HepG2 (cell line): ENCODE measurements at regions not wholly inside any gene's neighbourhood (a gene's known extent, or its start where the extent isn't known, plus 50 kb on each side); places are given as distances from the start of the nearest gene placed in this dataset.

Experiments used
- ATAC-seq: fragments of 200-7000 bp; cut with Tn5 transposase; 3 replicates; pipeline ENCODE4 v1.9.1; 2020; ENCODE audit warnings: mild to moderate bottlenecking, moderate library complexity
- BruUV-seq: library from RNA; stranded (reverse); fragments of 400-500 nt; replicated peaks from 2 replicates; lab custom pipeline; 2021; lab: Mats Ljungman, UMichigan
- CTCF ChIA-PET: fragments of 300-600 bp; formaldehyde crosslinking; extraction: SDS; loops from one replicate; lab custom pipeline; 2021; ENCODE audit warnings: low total read pairs, inconsistent platforms, low intra/inter-chr PET ratio; lab: Yijun Ruan, JAX
- POLR2A ChIA-PET: fragments of 350-600 bp; sonication (Branson Sonifier 250); formaldehyde crosslinking; loops from one replicate; lab custom pipeline; 2020; ENCODE audit warnings: antibody characterized with exemption, inconsistent platforms; lab: Yijun Ruan, JAX
- DNase-seq: peaks from one replicate; pipeline ENCODE4 v3.0.0-alpha.2; 2015; ENCODE audit warnings: low spot score
- FAIRE-seq: peaks from 3 replicates; lab custom pipeline; 2011; peaks lifted over from hg19 to GRCh38; lab: Jason Lieb, UNC
- H2AFZ ChIP-seq: one replicate; pipeline ENCODE4 v1.6.1; 2011; ENCODE audit warnings: low read length, inconsistent platforms
- H3K27ac ChIP-seq: fragments of 300-600 bp; 3 replicates; pipeline ENCODE4 v1.8.0; 2011; ENCODE audit warnings: mixed run types, mild to moderate bottlenecking, mixed read lengths, low read length, inconsistent platforms; ENCODE audit not compliant: insufficient read depth; ENCODE audit errors: extremely low read length
- H3K27me3 ChIP-seq, 2 experiments: fragments of 200-600 bp in 1 of 2; 2 replicates in 1 of 2; 3 replicates in 1 of 2; pipeline versions ENCODE4 v1.6.0 to v1.8.0; 2011; ENCODE audit warnings: low read length in 2 of 2, mild to moderate bottlenecking in 2 of 2, moderate library complexity in 2 of 2, inconsistent platforms in 1 of 2; ENCODE audit not compliant: insufficient read depth in 2 of 2, control insufficient read depth in 1 of 2
- H3K36me3 ChIP-seq, 2 experiments: fragments of 200-600 bp in 1 of 2; replicated peaks in 1 of 2; 2 replicates in 1 of 2; 3 replicates in 1 of 2; pipeline versions ENCODE4 v1.5.1 to v1.8.0; 2011; ENCODE audit warnings: low read length in 2 of 2, inconsistent platforms in 1 of 2; ENCODE audit not compliant: insufficient read depth in 2 of 2, control insufficient read depth in 1 of 2
- H3K4me1 ChIP-seq: 2 replicates; pipeline ENCODE4 v1.5.1; 2012; ENCODE audit warnings: low read length, inconsistent platforms; ENCODE audit not compliant: insufficient read depth
- H3K4me2 ChIP-seq: 2 replicates; pipeline ENCODE4 v1.6.0; 2011; ENCODE audit warnings: low read depth, low read length, inconsistent platforms
- H3K4me3 ChIP-seq, 3 experiments: fragments of 200-600 bp in 1 of 3; sonication (generic), shearing (Covaris generic) in 1 of 3; replicated peaks in 1 of 3; 2 replicates each; pipeline ENCODE4 v1.5.1; 2011 to 2016; ENCODE audit warnings: low read length in 3 of 3, inconsistent platforms in 2 of 3, low read depth in 2 of 3, mild to moderate bottlenecking in 2 of 3, control low read depth in 1 of 3, mixed read lengths in 1 of 3; ENCODE audit not compliant: insufficient read depth in 1 of 3
- H3K79me2 ChIP-seq: one replicate; pipeline ENCODE4 v1.6.1; 2011; ENCODE audit warnings: low read length, inconsistent platforms; ENCODE audit not compliant: insufficient read depth
- H3K9ac ChIP-seq: 2 replicates; pipeline ENCODE4 v1.6.0; 2011; ENCODE audit warnings: mild to moderate bottlenecking, low read depth, low read length, inconsistent platforms; ENCODE audit not compliant: insufficient read depth
- H3K9me3 ChIP-seq: 2 replicates; pipeline ENCODE4 v1.5.1; 2012; ENCODE audit warnings: mild to moderate bottlenecking, low read length
- H4K20me1 ChIP-seq: 2 replicates; pipeline ENCODE4 v1.6.0; 2011; ENCODE audit warnings: inconsistent platforms, mild to moderate bottlenecking, low read length, moderate library complexity; ENCODE audit not compliant: insufficient read depth
- CCDC6 ChIP-seq: sonication (generic); formaldehyde crosslinking; IDR thresholded peaks from 2 replicates; pipeline ENCODE4 v1.8.1; 2022; ENCODE audit warnings: mild to moderate bottlenecking, missing genetic modification reagents, moderate library complexity
- KDM4B ChIP-seq: sonication (generic); formaldehyde crosslinking; IDR thresholded peaks from 2 replicates; pipeline ENCODE4 v1.4.0; 2020; ENCODE audit warnings: missing genetic modification reagents
- MTF1 ChIP-seq: sonication (generic); formaldehyde crosslinking; IDR thresholded peaks from 2 replicates; pipeline ENCODE4 v1.5.0; 2020; ENCODE audit warnings: missing genetic modification reagents
- PHF8 ChIP-seq: sonication (generic); formaldehyde crosslinking; IDR thresholded peaks from 2 replicates; pipeline ENCODE4 v1.5.0; 2020; ENCODE audit warnings: missing genetic modification reagents
- ZFX ChIP-seq: sonication (generic); formaldehyde crosslinking; IDR thresholded peaks from 2 replicates; pipeline ENCODE4 v1.4.0; 2020; ENCODE audit warnings: mild to moderate bottlenecking, low read depth, missing genetic modification reagents, moderate library complexity
- WGBS: methylation state at CpG from one replicate; pipeline ENCODE4 v1.1.6; 2017; ENCODE audit warnings: low lambda C conversion rate; 5-methylcytosine and 5-hydroxymethylcytosine counted together
- in situ Hi-C: cut with HindIII; loops from 2 replicates; pipeline ENCODE4 v1.10.0; 2017; ENCODE audit warnings: low pct_unique_long_range_greater_than_20kb; ENCODE audit not compliant: extremely low pct_ligation_motif_present
- intact Hi-C: fragments of 100-400 bp; cut with micrococcal nuclease; formaldehyde crosslinking; loops from one replicate; pipeline ENCODE4 v1.10.0; 2022; ENCODE audit not compliant: unreplicated experiment
- TF ChIP-seq, protein P1 (sequence below): sonication (generic); formaldehyde crosslinking; IDR thresholded peaks from 2 replicates; pipeline ENCODE4 v1.9.0; 2022; ENCODE audit warnings: low read depth, missing genetic modification reagents
- TF ChIP-seq, protein P2 (sequence below): sonication (generic); formaldehyde crosslinking; IDR thresholded peaks from 2 replicates; pipeline ENCODE4 v1.8.1; 2022; ENCODE audit warnings: low read depth, mild to moderate bottlenecking, missing genetic modification reagents
- TF ChIP-seq, protein P3 (sequence below): sonication (generic); formaldehyde crosslinking; IDR thresholded peaks from 2 replicates; pipeline ENCODE4 v1.4.0; 2020; ENCODE audit warnings: missing genetic modification reagents, low read depth, mild to moderate bottlenecking, borderline replicate concordance

DNA sequence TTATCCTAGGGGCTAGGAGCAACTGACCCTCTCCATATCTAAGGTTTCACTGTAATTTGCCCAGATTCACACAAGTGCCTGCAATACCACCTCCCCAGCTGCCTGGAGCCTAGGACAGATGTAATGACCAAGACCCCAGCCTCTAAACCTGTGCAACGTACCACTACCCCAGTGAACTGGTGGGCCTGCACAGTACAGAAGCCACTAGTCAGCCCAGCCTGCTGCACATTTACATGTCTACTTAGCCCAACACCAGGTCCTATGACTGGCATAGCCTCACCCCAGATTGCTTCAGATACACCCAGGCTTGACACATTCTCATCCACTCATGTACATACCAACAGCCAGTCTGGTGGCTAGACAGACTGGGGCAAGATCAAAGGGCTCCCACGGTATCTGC lies 1336.6 kb downstream of the BRINP3 start:
- Histone ChIP-seq H3K36me3 (no peaks in the 10 kb centered on the region), H3K4me1 (no peaks in the 10 kb centered on the region), H3K4me2 (no peak overlapping the region), H3K4me3 (no peak overlapping the region), H2AFZ (no peak overlapping the region), H4K20me1 (no peaks in the 10 kb centered on the region), H3K27me3 (no peaks in the 10 kb centered on the region), H3K9ac (no peak overlapping the region), H3K9me3 (no peaks in the 10 kb centered on the region), H3K79me2 (no peaks in the 10 kb centered on the region), H3K27ac (no peak overlapping the region)
- BruUV-seq = no TSS peak
- intact Hi-C loops = no loop called here
- 0% methylated on average over 1 of the region's 2 CpGs for WGBS
- POLR2A ChIA-PET = no interaction called here
- TF ChIP-seq, protein P1, sequence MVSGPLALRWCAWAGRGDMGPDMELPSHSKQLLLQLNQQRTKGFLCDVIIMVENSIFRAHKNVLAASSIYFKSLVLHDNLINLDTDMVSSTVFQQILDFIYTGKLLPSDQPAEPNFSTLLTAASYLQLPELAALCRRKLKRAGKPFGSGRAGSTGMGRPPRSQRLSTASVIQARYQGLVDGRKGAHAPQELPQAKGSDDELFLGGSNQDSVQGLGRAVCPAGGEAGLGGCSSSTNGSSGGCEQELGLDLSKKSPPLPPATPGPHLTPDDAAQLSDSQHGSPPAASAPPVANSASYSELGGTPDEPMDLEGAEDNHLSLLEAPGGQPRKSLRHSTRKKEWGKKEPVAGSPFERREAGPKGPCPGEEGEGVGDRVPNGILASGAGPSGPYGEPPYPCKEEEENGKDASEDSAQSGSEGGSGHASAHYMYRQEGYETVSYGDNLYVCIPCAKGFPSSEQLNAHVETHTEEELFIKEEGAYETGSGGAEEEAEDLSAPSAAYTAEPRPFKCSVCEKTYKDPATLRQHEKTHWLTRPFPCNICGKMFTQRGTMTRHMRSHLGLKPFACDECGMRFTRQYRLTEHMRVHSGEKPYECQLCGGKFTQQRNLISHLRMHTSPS = no peak
- TF ChIP-seq, protein P2, sequence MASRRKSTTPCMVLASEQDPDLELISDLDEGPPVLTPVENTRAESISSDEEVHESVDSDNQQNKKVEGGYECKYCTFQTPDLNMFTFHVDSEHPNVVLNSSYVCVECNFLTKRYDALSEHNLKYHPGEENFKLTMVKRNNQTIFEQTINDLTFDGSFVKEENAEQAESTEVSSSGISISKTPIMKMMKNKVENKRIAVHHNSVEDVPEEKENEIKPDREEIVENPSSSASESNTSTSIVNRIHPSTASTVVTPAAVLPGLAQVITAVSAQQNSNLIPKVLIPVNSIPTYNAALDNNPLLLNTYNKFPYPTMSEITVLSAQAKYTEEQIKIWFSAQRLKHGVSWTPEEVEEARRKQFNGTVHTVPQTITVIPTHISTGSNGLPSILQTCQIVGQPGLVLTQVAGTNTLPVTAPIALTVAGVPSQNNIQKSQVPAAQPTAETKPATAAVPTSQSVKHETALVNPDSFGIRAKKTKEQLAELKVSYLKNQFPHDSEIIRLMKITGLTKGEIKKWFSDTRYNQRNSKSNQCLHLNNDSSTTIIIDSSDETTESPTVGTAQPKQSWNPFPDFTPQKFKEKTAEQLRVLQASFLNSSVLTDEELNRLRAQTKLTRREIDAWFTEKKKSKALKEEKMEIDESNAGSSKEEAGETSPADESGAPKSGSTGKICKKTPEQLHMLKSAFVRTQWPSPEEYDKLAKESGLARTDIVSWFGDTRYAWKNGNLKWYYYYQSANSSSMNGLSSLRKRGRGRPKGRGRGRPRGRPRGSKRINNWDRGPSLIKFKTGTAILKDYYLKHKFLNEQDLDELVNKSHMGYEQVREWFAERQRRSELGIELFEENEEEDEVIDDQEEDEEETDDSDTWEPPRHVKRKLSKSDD (CRISPR knock-in tag) = no peak
- no peak for TF ChIP-seq MTF1 (CRISPR knock-in tag)
- TF ChIP-seq CCDC6 (CRISPR knock-in tag) = no peak
- no peak for TF ChIP-seq ZFX
- TF ChIP-seq, protein P3, sequence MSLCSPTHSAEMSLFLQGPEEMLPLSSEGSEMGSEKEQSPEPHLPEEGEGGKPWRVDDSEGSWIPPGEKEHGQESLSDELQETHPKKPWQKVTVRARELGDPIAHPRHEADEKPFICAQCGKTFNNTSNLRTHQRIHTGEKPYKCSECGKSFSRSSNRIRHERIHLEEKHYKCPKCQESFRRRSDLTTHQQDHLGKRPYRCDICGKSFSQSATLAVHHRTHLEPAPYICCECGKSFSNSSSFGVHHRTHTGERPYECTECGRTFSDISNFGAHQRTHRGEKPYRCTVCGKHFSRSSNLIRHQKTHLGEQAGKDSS = no peak
- no peak for TF ChIP-seq KDM4B (CRISPR knock-in tag)
- TF ChIP-seq PHF8 = no peak
- no peak for FAIRE-seq
- no peak for ATAC-seq
- DNase-seq = no peak
- in situ Hi-C loops = no loop called here
- CTCF ChIA-PET = no interaction called here
